ENCODE measurements at regions not wholly inside any gene's neighbourhood (a gene's known extent, or its start where the extent isn't known, plus 50 kb on each side); places are given as distances from the start of the nearest gene placed in this dataset.

GRCh38 chr6:169162249-169162648 lies 91.4 kb downstream of the THBS2 start:
- POLR2A ChIA-PET = no interaction called here
- FAIRE-seq = no peak

GRCh38 chr6:169161572-169162167 lies 92.0 kb downstream of the THBS2 start:
- Histone ChIP-seq H3K27ac (peak overlapping the region in 1 of 2 experiments; percentile 85; a peak in 4 of 6 replicates), H3K4me2 (no peak overlapping the region), H3K4me1 (peaks cover 14% of the 10 kb centered on the region), H3K9me3 (no peaks in the 10 kb centered on the region), H3K4me3 (no peak overlapping the region)
- no peak for DNase-seq (ENCODE audit: low read depth in 1 of 2, low spot score in 1 of 2)
- TF ChIP-seq RARB (CRISPR knock-in tag; IDR thresholded peaks at IDR 0.05) (no peak), TP53 (CRISPR knock-in tag; IDR thresholded peaks at IDR 0.05) (no peak), GATA3 (IDR thresholded peaks at IDR 0.05; ENCODE audit: borderline replicate concordance) (no peak), NFE2L2 (conservative IDR thresholded peaks at IDR 0.05; ENCODE audit: low read length) (no peak), SMC3 (IDR thresholded peaks at IDR 0.05) (no peak), CBX8 (IDR thresholded peaks at IDR 0.05) (no peak)
- WGBS (ENCODE audit: missing lambda C conversion rate) = 73% methylated on average over 11 of the region's 13 CpGs
- ATAC-seq = no peak
- no peak for FAIRE-seq
- ChIA-PET CTCF (no interaction called here), POLR2A (no interaction called here)

More at GRCh38 chr6:169162249-169162648, 91.4 kb downstream of the THBS2 start:
- DNase-seq (ENCODE audit: low read depth in 1 of 2, low spot score in 1 of 2) (no peak), ATAC-seq (no peak)
- no peak for TF ChIP-seq HOXA7 (CRISPR knock-in tag; IDR thresholded peaks at IDR 0.05)
- TF ChIP-seq PBX3 (IDR thresholded peaks at IDR 0.05) = no peak
- no peak for TF ChIP-seq KDM1A (IDR thresholded peaks at IDR 0.05; ENCODE audit: low read depth)
- TF ChIP-seq RFX5 (IDR thresholded peaks at IDR 0.05) = no peak
- no peaks in the 10 kb centered on the region for H3K9me3 ChIP-seq
- H3K4me1 ChIP-seq = peaks cover 14% of the 10 kb centered on the region
- peak overlapping the region; percentile 47; the same call in 2 of the 3 replicates for H3K4me2 ChIP-seq
- H3K27ac ChIP-seq = peak overlapping the region; percentile 70 to 85
- CTCF ChIA-PET = no interaction called here
- no peak overlapping the region for H3K4me3 ChIP-seq
- WGBS (ENCODE audit: missing lambda C conversion rate) = 94% methylated on average over 22 of the region's 23 CpGs

GRCh38 chr6:169160855-169161560 lies 92.6 kb downstream of the THBS2 start:
- H3K4me2 ChIP-seq = no peak overlapping the region
- H3K27ac ChIP-seq = peak overlapping the region in 1 of 2 experiments; percentile 16; a peak in 1 of 6 replicates
- 77% methylated on average over 7 of the region's 15 CpGs for WGBS (ENCODE audit: missing lambda C conversion rate)
- ChIA-PET POLR2A (no interaction called here), CTCF (no interaction called here)
- peaks cover 14% of the 10 kb centered on the region for H3K4me1 ChIP-seq
- DNase-seq (ENCODE audit: low read depth in 1 of 2, low spot score in 1 of 2) = no peak
- FAIRE-seq = no peak
- H3K9me3 ChIP-seq = no peaks in the 10 kb centered on the region
- no peak for TF ChIP-seq ATOH8 (CRISPR knock-in tag; IDR thresholded peaks at IDR 0.05; ENCODE audit: low read depth)
- no peak for TF ChIP-seq NFE2L2 (conservative IDR thresholded peaks at IDR 0.05; ENCODE audit: low read length)
- no peak overlapping the region for H3K4me3 ChIP-seq
- ATAC-seq = no peak

- POLR2A ChIA-PET = no interaction called here
- TF ChIP-seq NFE2L2 (conservative IDR thresholded peaks at IDR 0.05; ENCODE audit: low read length) (no peak), NR3C1 (IDR thresholded peaks at IDR 0.05) (no peak), FOSL2 (IDR thresholded peaks at IDR 0.05) (no peak), FOSL2 (CRISPR knock-in tag; IDR thresholded peaks at IDR 0.05) (no peak), REST (IDR thresholded peaks at IDR 0.05) (no peak), EP300 (IDR thresholded peaks at IDR 0.05) (no peak), BHLHE40 (IDR thresholded peaks at IDR 0.05; ENCODE audit: low read depth, low read length) (no peak), RAD21 (conservative IDR thresholded peaks at IDR 0.05 in 1 of 2, IDR thresholded peaks at IDR 0.05 in 1 of 2) (no peak), HES2 (IDR thresholded peaks at IDR 0.05) (no peak), HOXB5 (CRISPR knock-in tag; IDR thresholded peaks at IDR 0.05) (no peak), MAFK (IDR thresholded peaks at IDR 0.05; ENCODE audit: partially characterized antibody) (no peak), CEBPB (IDR thresholded peaks at IDR 0.05) (no peak), POLR2AphosphoS2 (conservative IDR thresholded peaks at IDR 0.05; ENCODE audit: low read length) (no peak), FOSB (CRISPR knock-in tag; IDR thresholded peaks at IDR 0.05) (no peak), CHD2 (IDR thresholded peaks at IDR 0.05; ENCODE audit: low read length, partially characterized antibody) (no peak)
Measured at GRCh38 chr6:169160091-169160854, 93.4 kb downstream of the THBS2 start.

More at GRCh38 chr6:169160091-169160854, 93.4 kb downstream of the THBS2 start:
- CTCF ChIA-PET = no interaction called here
- ATAC-seq = no peak
- Histone ChIP-seq H3K27ac (no peak overlapping the region), H3K9me3 (no peaks in the 10 kb centered on the region), H3K4me1 (peaks cover 14% of the 10 kb centered on the region), H3K4me2 (no peak overlapping the region), H3K4me3 (no peak overlapping the region)
- WGBS (ENCODE audit: missing lambda C conversion rate) = 83% methylated on average over 14 of the region's 22 CpGs
- DNase-seq (ENCODE audit: low read depth in 1 of 2, low spot score in 1 of 2) = no peak
- FAIRE-seq = no peak

Measured in A549 (cell line).